Body of pancreas (tissue), 4 donors: ENCODE measurements at regions not wholly inside any gene's neighbourhood (a gene's known extent, or its start where the extent isn't known, plus 50 kb on each side); places are given as distances from the start of the nearest gene placed in this dataset.

Experiments
- POLR2A ChIP-seq, 3 donors: fragments of 450-650 bp; IDR thresholded peaks; one replicate each; pipeline ENCODE4 v1.6.1; 2016; ENCODE audit warnings: antibody characterized with exemption in 3 of 3, mild to moderate bottlenecking in 2 of 3
- TF ChIP-seq, protein P1 (sequence below), 7 experiments: fragments of 450-650 bp in 4 of 7; fragments of 200-600 bp in 3 of 7; sonication (generic) in 3 of 7; IDR thresholded peaks; one replicate each; pipeline ENCODE4 v1.5.1; 2016 to 2019; ENCODE audit warnings: antibody characterized with exemption in 7 of 7

DNA sequence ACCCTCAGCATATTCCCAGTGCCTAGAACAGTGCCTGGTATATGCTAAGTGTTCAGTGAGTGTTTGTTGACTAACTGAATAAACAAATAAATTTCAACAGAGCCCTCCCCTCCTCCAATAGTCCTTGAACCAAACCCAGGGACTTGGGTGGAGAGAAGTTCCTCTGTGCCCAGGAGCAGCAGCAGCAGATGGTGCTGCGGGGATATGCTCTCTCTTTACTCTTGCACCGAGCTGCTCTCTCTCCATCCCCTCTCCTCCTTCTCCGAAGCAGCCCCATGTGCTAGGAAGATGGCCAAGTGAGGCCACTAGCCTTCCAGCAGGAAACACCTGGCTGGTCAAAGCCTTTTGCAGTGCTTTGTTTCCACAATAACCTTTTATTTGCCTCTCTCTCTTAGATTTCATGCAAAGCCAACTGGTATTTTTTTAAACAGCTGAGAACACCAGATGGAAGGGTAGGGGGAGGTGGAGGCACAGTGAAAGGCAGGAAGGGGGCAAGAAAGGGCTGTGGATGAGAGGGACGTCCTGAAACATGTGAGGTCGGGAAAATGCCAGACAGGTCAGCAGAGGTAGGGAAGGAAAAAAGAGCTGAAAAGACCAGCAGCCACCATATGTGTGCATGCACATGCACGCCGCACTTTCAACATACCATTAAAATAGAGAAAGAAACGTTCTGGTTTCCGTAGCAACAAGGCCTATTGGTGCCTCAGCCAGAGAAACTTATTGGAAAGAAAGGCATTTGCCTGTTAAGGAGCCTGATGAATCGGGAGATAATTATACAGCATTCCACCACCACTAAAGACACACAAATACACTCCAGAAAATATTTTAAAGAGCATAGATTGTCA is 78.9 kb downstream of the EMP1 start:
- TF ChIP-seq, protein P1, sequence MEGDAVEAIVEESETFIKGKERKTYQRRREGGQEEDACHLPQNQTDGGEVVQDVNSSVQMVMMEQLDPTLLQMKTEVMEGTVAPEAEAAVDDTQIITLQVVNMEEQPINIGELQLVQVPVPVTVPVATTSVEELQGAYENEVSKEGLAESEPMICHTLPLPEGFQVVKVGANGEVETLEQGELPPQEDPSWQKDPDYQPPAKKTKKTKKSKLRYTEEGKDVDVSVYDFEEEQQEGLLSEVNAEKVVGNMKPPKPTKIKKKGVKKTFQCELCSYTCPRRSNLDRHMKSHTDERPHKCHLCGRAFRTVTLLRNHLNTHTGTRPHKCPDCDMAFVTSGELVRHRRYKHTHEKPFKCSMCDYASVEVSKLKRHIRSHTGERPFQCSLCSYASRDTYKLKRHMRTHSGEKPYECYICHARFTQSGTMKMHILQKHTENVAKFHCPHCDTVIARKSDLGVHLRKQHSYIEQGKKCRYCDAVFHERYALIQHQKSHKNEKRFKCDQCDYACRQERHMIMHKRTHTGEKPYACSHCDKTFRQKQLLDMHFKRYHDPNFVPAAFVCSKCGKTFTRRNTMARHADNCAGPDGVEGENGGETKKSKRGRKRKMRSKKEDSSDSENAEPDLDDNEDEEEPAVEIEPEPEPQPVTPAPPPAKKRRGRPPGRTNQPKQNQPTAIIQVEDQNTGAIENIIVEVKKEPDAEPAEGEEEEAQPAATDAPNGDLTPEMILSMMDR (IDR thresholded peaks at IDR 0.05): no peak
- TF ChIP-seq POLR2A (IDR thresholded peaks at IDR 0.05): no peak
